ENCODE measurements at regions not wholly inside any gene's neighbourhood (a gene's known extent, or its start where the extent isn't known, plus 50 kb on each side); places are given as distances from the start of the nearest gene placed in this dataset.

GRCh38 chr18:8962855-8963635, 139.5 kb upstream of the NDUFV2 start:
- TF ChIP-seq EZH2 (IDR thresholded peaks at IDR 0.05; ENCODE audit: low read length): no peak
- TF ChIP-seq CTCF (optimal IDR thresholded peaks at IDR 0.05 in 1 of 3, IDR thresholded peaks at IDR 0.05 in 1 of 3, conservative IDR thresholded peaks at IDR 0.05 in 1 of 3; ENCODE audit: extremely low read depth in 1 of 3, insufficient read depth in 2 of 3, low read length in 3 of 3): no peak
